ENCODE measurements at regions not wholly inside any gene's neighbourhood (a gene's known extent, or its start where the extent isn't known, plus 50 kb on each side); places are given as distances from the start of the nearest gene placed in this dataset.

GRCh38 chr4:53913771-53914170, 150.6 kb downstream of the CHIC2 start:
- no peak for DNase-seq
- Mint-ChIP-seq H3K27me3 (ENCODE audit: low read depth in 3 of 3) (peaks cover 0 to 2% (median 1%) of the 10 kb centered on the region in 3 donors), H3K36me3 (peaks cover 0 to 4% of the 10 kb centered on the region in 2 donors), H3K9me3 (peaks cover 0 to 1% (median 0%) of the 10 kb centered on the region in 7 donors), H3K27ac (peak overlapping the region; percentile 96 to 99 (median 98)), H3K4me3 (no peak overlapping the region), H3K4me1 (peaks cover 72% of the 10 kb centered on the region)
- H2AFZ ChIP-seq (ENCODE audit: insufficient read depth, low read depth, low read length, poor library complexity, severe bottlenecking) = no peak overlapping the region
- no peak overlapping the region for H3K9ac ChIP-seq (ENCODE audit: insufficient read depth, low read length, poor library complexity, severe bottlenecking)
- H3K79me2 ChIP-seq (ENCODE audit: insufficient read depth, low read length) = no peaks in the 10 kb centered on the region
- intact Hi-C loops (cut with micrococcal nuclease) = loop anchor here (5.0 to 10.0 kb wide), 2 partner anchors 149 to 151 kb away; partner anchors contain the start of gene CHIC2 (in 2 of the 2)
- H3K9me3 ChIP-seq (replicated peaks in 1 of 2; ENCODE audit: control insufficient read depth in 1 of 2, insufficient read depth in 1 of 2, low read length in 2 of 2) = no peaks in the 10 kb centered on the region
- TF ChIP-seq CTCF (IDR thresholded peaks at IDR 0.05) = no peak
- H3K4me1 ChIP-seq (ENCODE audit: control insufficient read depth in 1 of 2, insufficient read depth in 2 of 2, low read length in 2 of 2) = peaks cover 70 to 77% of the 10 kb centered on the region in 2 donors
- no peaks in the 10 kb centered on the region for H3K27me3 ChIP-seq (ENCODE audit: control insufficient read depth in 2 of 2, insufficient read depth in 2 of 2, low read length in 2 of 2)
- peak overlapping the region; percentile 47 for H3K4me2 ChIP-seq (replicated peaks; ENCODE audit: extremely low read depth, low read length, poor library complexity, severe bottlenecking)
- no peaks in the 10 kb centered on the region for H3K36me3 ChIP-seq (replicated peaks in 1 of 2; ENCODE audit: control insufficient read depth in 1 of 2, insufficient read depth in 2 of 2, low read length in 2 of 2)
- no CpG with 5 or more reads among the region's 3 CpGs for WGBS (ENCODE audit: insufficient coverage)
- H3K4me3 ChIP-seq (replicated peaks in 1 of 3; ENCODE audit: low read depth in 2 of 3, low read length in 3 of 3) = no peak overlapping the region
- no peaks in the 10 kb centered on the region for H4K20me1 ChIP-seq (ENCODE audit: insufficient read depth, low read length)
- H3K27ac ChIP-seq (ENCODE audit: low read depth in 1 of 2, low read length in 2 of 2) = peak overlapping the region in 1 of 2 donors; percentile 93

- WGBS (ENCODE audit: insufficient coverage) = no CpG with 5 or more reads among the region's 5 CpGs
- intact Hi-C loops (cut with micrococcal nuclease) = loop anchor here (5.0 to 10.0 kb wide), 2 partner anchors 149 to 152 kb away; partner anchors contain the start of gene CHIC2 (in 2 of the 2)
- no peak overlapping the region for H2AFZ ChIP-seq (ENCODE audit: insufficient read depth, low read depth, low read length, poor library complexity, severe bottlenecking)
- H4K20me1 ChIP-seq (ENCODE audit: insufficient read depth, low read length) = no peaks in the 10 kb centered on the region
- H3K4me3 Mint-ChIP-seq = no peak overlapping the region
- H3K27me3 Mint-ChIP-seq (ENCODE audit: low read depth in 3 of 3) = peaks cover 4 to 6% (median 5%) of the 10 kb centered on the region in 3 donors
- peak overlapping the region in 1 of 2 donors; percentile 93 for H3K27ac ChIP-seq (ENCODE audit: low read depth in 1 of 2, low read length in 2 of 2)
- peak in 1 of 3 donors; percentile 34 for DNase-seq
- no peaks in the 10 kb centered on the region for H3K79me2 ChIP-seq (ENCODE audit: insufficient read depth, low read length)
- peaks cover 67 to 73% of the 10 kb centered on the region in 2 donors for H3K4me1 ChIP-seq (ENCODE audit: control insufficient read depth in 1 of 2, insufficient read depth in 2 of 2, low read length in 2 of 2)
- no peaks in the 10 kb centered on the region for H3K36me3 ChIP-seq (replicated peaks in 1 of 2; ENCODE audit: control insufficient read depth in 1 of 2, insufficient read depth in 2 of 2, low read length in 2 of 2)
- no peak overlapping the region for H3K9ac ChIP-seq (ENCODE audit: insufficient read depth, low read length, poor library complexity, severe bottlenecking)
- no peak for TF ChIP-seq CTCF (IDR thresholded peaks at IDR 0.05)
- H3K4me3 ChIP-seq (replicated peaks in 1 of 3; ENCODE audit: low read depth in 2 of 3, low read length in 3 of 3) = no peak overlapping the region
- peak overlapping the region in 6 of 7 donors; percentile 96 to 99 (median 98) for H3K27ac Mint-ChIP-seq
- H3K36me3 Mint-ChIP-seq = peaks cover 0 to 4% of the 10 kb centered on the region in 2 donors
- peaks cover 4 to 6% of the 10 kb centered on the region in 2 donors for H3K27me3 ChIP-seq (ENCODE audit: control insufficient read depth in 2 of 2, insufficient read depth in 2 of 2, low read length in 2 of 2)
- peaks cover 0 to 1% (median 0%) of the 10 kb centered on the region in 7 donors for H3K9me3 Mint-ChIP-seq
- H3K4me2 ChIP-seq (replicated peaks; ENCODE audit: extremely low read depth, low read length, poor library complexity, severe bottlenecking) = no peak overlapping the region
- peaks cover 70% of the 10 kb centered on the region for H3K4me1 Mint-ChIP-seq
- H3K9me3 ChIP-seq (replicated peaks in 1 of 2; ENCODE audit: control insufficient read depth in 1 of 2, insufficient read depth in 1 of 2, low read length in 2 of 2) = no peaks in the 10 kb centered on the region
These were observed 151.5 kb downstream of the CHIC2 start for GRCh38 chr4:53912766-53913497.

All from CD14-positive monocyte (primary cell).